HepG2 (cell line): ENCODE measurements at regions not wholly inside any gene's neighbourhood (a gene's known extent, or its start where the extent isn't known, plus 50 kb on each side); places are given as distances from the start of the nearest gene placed in this dataset.
A peak's percentile ranks its signal among the peaks of the same experiment; 100 is the strongest.

Experiments
- ATAC-seq: fragments of 200-7000 bp; cut with Tn5 transposase; 3 replicates; pipeline ENCODE4 v1.9.1; 2020; ENCODE audit warnings: mild to moderate bottlenecking, moderate library complexity
- BruUV-seq: library from RNA; stranded (reverse); fragments of 400-500 nt; replicated peaks from 2 replicates; lab custom pipeline; 2021; lab: Mats Ljungman, UMichigan
- CTCF ChIA-PET: fragments of 300-600 bp; formaldehyde crosslinking; extraction: SDS; loops from one replicate; lab custom pipeline; 2021; ENCODE audit warnings: low total read pairs, inconsistent platforms, low intra/inter-chr PET ratio; lab: Yijun Ruan, JAX
- POLR2A ChIA-PET: fragments of 350-600 bp; sonication (Branson Sonifier 250); formaldehyde crosslinking; loops from one replicate; lab custom pipeline; 2020; ENCODE audit warnings: antibody characterized with exemption, inconsistent platforms; lab: Yijun Ruan, JAX
- DNase-seq: peaks from one replicate; pipeline ENCODE4 v3.0.0-alpha.2; 2015; ENCODE audit warnings: low spot score
- FAIRE-seq: peaks from 3 replicates; lab custom pipeline; 2011; peaks lifted over from hg19 to GRCh38; lab: Jason Lieb, UNC
- H2AFZ ChIP-seq: one replicate; pipeline ENCODE4 v1.6.1; 2011; ENCODE audit warnings: low read length, inconsistent platforms
- H3K27ac ChIP-seq: fragments of 300-600 bp; 3 replicates; pipeline ENCODE4 v1.8.0; 2011; ENCODE audit warnings: mixed run types, mild to moderate bottlenecking, mixed read lengths, low read length, inconsistent platforms; ENCODE audit not compliant: insufficient read depth; ENCODE audit errors: extremely low read length
- H3K27me3 ChIP-seq, 2 experiments: fragments of 200-600 bp in 1 of 2; 2 replicates in 1 of 2; 3 replicates in 1 of 2; pipeline versions ENCODE4 v1.6.0 to v1.8.0; 2011; ENCODE audit warnings: low read length in 2 of 2, mild to moderate bottlenecking in 2 of 2, moderate library complexity in 2 of 2, inconsistent platforms in 1 of 2; ENCODE audit not compliant: insufficient read depth in 2 of 2, control insufficient read depth in 1 of 2
- H3K36me3 ChIP-seq, 2 experiments: fragments of 200-600 bp in 1 of 2; replicated peaks in 1 of 2; 2 replicates in 1 of 2; 3 replicates in 1 of 2; pipeline versions ENCODE4 v1.5.1 to v1.8.0; 2011; ENCODE audit warnings: low read length in 2 of 2, inconsistent platforms in 1 of 2; ENCODE audit not compliant: insufficient read depth in 2 of 2, control insufficient read depth in 1 of 2
- H3K4me1 ChIP-seq: 2 replicates; pipeline ENCODE4 v1.5.1; 2012; ENCODE audit warnings: low read length, inconsistent platforms; ENCODE audit not compliant: insufficient read depth
- H3K4me2 ChIP-seq: 2 replicates; pipeline ENCODE4 v1.6.0; 2011; ENCODE audit warnings: low read depth, low read length, inconsistent platforms
- H3K4me3 ChIP-seq, 3 experiments: fragments of 200-600 bp in 1 of 3; sonication (generic), shearing (Covaris generic) in 1 of 3; replicated peaks in 1 of 3; 2 replicates each; pipeline ENCODE4 v1.5.1; 2011 to 2016; ENCODE audit warnings: low read length in 3 of 3, inconsistent platforms in 2 of 3, low read depth in 2 of 3, mild to moderate bottlenecking in 2 of 3, control low read depth in 1 of 3, mixed read lengths in 1 of 3; ENCODE audit not compliant: insufficient read depth in 1 of 3
- H3K79me2 ChIP-seq: one replicate; pipeline ENCODE4 v1.6.1; 2011; ENCODE audit warnings: low read length, inconsistent platforms; ENCODE audit not compliant: insufficient read depth
- H3K9ac ChIP-seq: 2 replicates; pipeline ENCODE4 v1.6.0; 2011; ENCODE audit warnings: mild to moderate bottlenecking, low read depth, low read length, inconsistent platforms; ENCODE audit not compliant: insufficient read depth
- H3K9me3 ChIP-seq: 2 replicates; pipeline ENCODE4 v1.5.1; 2012; ENCODE audit warnings: mild to moderate bottlenecking, low read length
- H4K20me1 ChIP-seq: 2 replicates; pipeline ENCODE4 v1.6.0; 2011; ENCODE audit warnings: inconsistent platforms, mild to moderate bottlenecking, low read length, moderate library complexity; ENCODE audit not compliant: insufficient read depth
- AKAP8 ChIP-seq: sonication (generic); formaldehyde crosslinking; IDR thresholded peaks from 2 replicates; pipeline ENCODE4 v1.5.1; 2020; ENCODE audit warnings: mild to moderate bottlenecking, missing genetic modification reagents
- CEBPB ChIP-seq: IDR thresholded peaks from 2 replicates; pipeline ENCODE4 v1.6.1; 2011; ENCODE audit warnings: low read depth, low read length, improper control_type of control experiment, borderline replicate concordance
- HOXA7 ChIP-seq: sonication (generic); formaldehyde crosslinking; IDR thresholded peaks from 2 replicates; pipeline ENCODE4 v1.8.1; 2022; ENCODE audit warnings: mild to moderate bottlenecking, missing genetic modification reagents, moderate library complexity
- MED1 ChIP-seq: sonication (generic); formaldehyde crosslinking; IDR thresholded peaks from 2 replicates; pipeline ENCODE4 v1.4.0; 2020; ENCODE audit warnings: missing genetic modification reagents
- MED13 ChIP-seq: sonication (generic); formaldehyde crosslinking; IDR thresholded peaks from 2 replicates; pipeline ENCODE4 v1.5.0; 2020; ENCODE audit warnings: missing genetic modification reagents
- PHF8 ChIP-seq: sonication (generic); formaldehyde crosslinking; IDR thresholded peaks from 2 replicates; pipeline ENCODE4 v1.5.0; 2020; ENCODE audit warnings: missing genetic modification reagents
- SSRP1 ChIP-seq: IDR thresholded peaks from 2 replicates; pipeline ENCODE4 v1.6.1; 2016; ENCODE audit warnings: control low read depth
- ZNF788 ChIP-seq: sonication (generic); formaldehyde crosslinking; IDR thresholded peaks from 2 replicates; pipeline ENCODE4 v1.5.0; 2020; ENCODE audit warnings: mild to moderate bottlenecking, missing genetic modification reagents, borderline replicate concordance
- WGBS: methylation state at CpG from one replicate; pipeline ENCODE4 v1.1.6; 2017; ENCODE audit warnings: low lambda C conversion rate; 5-methylcytosine and 5-hydroxymethylcytosine counted together
- in situ Hi-C: cut with HindIII; loops from 2 replicates; pipeline ENCODE4 v1.10.0; 2017; ENCODE audit warnings: low pct_unique_long_range_greater_than_20kb; ENCODE audit not compliant: extremely low pct_ligation_motif_present
- intact Hi-C: fragments of 100-400 bp; cut with micrococcal nuclease; formaldehyde crosslinking; loops from one replicate; pipeline ENCODE4 v1.10.0; 2022; ENCODE audit not compliant: unreplicated experiment
- TF ChIP-seq, protein P1 (sequence below): sonication (generic); formaldehyde crosslinking; IDR thresholded peaks from 2 replicates; pipeline ENCODE4 v1.5.0; 2020; ENCODE audit warnings: missing genetic modification reagents

DNA sequence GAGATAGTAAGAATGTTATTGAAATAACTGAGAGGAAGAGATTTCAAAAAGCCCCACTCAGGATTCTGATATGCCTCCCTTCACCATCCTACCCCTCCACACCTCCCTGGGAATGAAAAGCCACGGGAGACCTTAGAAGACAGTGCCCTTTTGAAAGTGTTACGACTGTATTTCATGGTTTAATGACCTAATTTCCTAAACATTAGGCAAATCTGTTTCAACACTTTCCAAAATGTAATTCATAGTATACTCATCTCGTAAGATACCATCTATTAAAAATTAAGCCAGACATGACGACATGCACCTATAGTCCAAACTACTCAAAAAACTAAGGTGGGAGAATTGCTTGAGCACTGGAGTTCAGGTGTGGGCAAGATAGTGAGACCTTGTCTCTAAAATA lies 106.3 kb downstream of the HNRNPD start:
- Histone ChIP-seq H3K79me2 (no peaks in the 10 kb centered on the region), H3K27ac (no peak overlapping the region), H3K27me3 (no peaks in the 10 kb centered on the region; a peak in 1 of 5 replicates), H3K4me1 (peaks cover 13% of the 10 kb centered on the region), H3K4me3 (no peak overlapping the region), H3K9ac (no peak overlapping the region), H3K36me3 (no peaks in the 10 kb centered on the region), H3K9me3 (no peaks in the 10 kb centered on the region), H3K4me2 (no peak overlapping the region), H4K20me1 (no peaks in the 10 kb centered on the region), H2AFZ (no peak overlapping the region)
- CTCF ChIA-PET: no interaction called here
- intact Hi-C loops (no loop called here), in situ Hi-C loops (no loop called here)
- FAIRE-seq (no peak), DNase-seq (no peak), ATAC-seq (no peak)
- POLR2A ChIA-PET: no interaction called here
- under 1% methylated on average over 4 of the region's 4 CpGs for WGBS
- BruUV-seq: no TSS peak
- TF ChIP-seq SSRP1 (no peak), AKAP8 (no peak), HOXA7 (no peak)

DNA sequence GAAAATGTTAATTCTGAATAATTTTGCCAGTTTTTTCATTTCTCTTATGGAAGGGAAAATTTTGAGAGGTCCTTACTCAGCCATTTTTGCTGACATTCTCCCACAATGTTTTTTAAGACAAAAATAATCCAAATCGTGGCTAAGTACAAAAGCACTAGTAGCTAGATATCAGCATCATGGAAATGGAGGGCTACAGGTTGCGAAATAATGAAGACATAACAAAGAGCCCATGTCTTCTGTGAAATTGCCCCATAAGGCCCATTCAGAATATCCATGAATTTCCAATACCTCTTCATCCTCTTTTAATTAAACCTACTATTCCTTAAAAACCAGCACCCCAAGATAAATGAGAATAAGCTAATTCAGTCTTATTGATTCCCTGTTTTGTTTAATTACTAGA lies 107.4 kb downstream of the HNRNPD start:
- Histone ChIP-seq H3K9me3 (no peaks in the 10 kb centered on the region), H3K79me2 (no peaks in the 10 kb centered on the region), H4K20me1 (no peaks in the 10 kb centered on the region), H3K4me3 (no peak overlapping the region), H3K27ac (no peak overlapping the region), H3K36me3 (no peaks in the 10 kb centered on the region), H2AFZ (no peak overlapping the region), H3K27me3 (no peaks in the 10 kb centered on the region), H3K4me1 (peaks cover 1% of the 10 kb centered on the region; the same call in 1 of the 2 replicates), H3K9ac (no peak overlapping the region), H3K4me2 (no peak overlapping the region)
- ChIA-PET POLR2A (no interaction called here), CTCF (interaction anchor here (1.1 kb wide), 1 partner anchor 861 kb away, joined by 4 read pairs; no protein-coding TSS in a partner anchor)
- DNase-seq: no peak
- no peak for ATAC-seq
- TF ChIP-seq PHF8 (CRISPR knock-in tag) (no peak), MED1 (no peak), MED13 (CRISPR knock-in tag) (no peak), ZNF788 (CRISPR knock-in tag) (no peak), CEBPB (peak; percentile 60; the same call in 1 of the 2 replicates)
- TF ChIP-seq, protein P1, sequence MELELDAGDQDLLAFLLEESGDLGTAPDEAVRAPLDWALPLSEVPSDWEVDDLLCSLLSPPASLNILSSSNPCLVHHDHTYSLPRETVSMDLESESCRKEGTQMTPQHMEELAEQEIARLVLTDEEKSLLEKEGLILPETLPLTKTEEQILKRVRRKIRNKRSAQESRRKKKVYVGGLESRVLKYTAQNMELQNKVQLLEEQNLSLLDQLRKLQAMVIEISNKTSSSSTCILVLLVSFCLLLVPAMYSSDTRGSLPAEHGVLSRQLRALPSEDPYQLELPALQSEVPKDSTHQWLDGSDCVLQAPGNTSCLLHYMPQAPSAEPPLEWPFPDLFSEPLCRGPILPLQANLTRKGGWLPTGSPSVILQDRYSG (CRISPR knock-in tag): no peak
- intact Hi-C loops (no loop called here), in situ Hi-C loops (no loop called here)
- BruUV-seq: no TSS peak
- 0% methylated on average over 2 of the region's 2 CpGs for WGBS
- FAIRE-seq: no peak
